ENCODE measurements at regions not wholly inside any gene's neighbourhood (a gene's known extent, or its start where the extent isn't known, plus 50 kb on each side); places are given as distances from the start of the nearest gene placed in this dataset.

DNA sequence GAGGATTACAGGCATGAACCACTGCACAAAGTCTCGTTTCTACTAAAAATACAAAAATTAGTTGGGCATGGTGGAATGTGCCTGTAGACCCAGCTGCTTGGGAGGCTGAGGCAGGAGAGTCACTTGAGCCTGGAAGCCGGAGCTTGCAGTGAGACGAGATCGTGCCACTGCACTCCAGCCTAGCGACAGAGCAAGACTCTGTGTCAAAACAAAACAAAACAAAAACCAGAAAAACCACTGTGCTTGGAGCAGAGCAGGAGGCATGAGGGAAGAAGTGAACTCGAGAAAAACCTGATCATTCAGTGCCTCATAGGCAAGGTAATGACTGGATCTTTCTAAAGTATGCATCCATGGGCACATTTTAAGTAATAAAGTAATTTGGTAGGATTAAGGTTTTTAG lies 487.8 kb downstream of the KCNH5 start:
- TF ChIP-seq, protein P1, sequence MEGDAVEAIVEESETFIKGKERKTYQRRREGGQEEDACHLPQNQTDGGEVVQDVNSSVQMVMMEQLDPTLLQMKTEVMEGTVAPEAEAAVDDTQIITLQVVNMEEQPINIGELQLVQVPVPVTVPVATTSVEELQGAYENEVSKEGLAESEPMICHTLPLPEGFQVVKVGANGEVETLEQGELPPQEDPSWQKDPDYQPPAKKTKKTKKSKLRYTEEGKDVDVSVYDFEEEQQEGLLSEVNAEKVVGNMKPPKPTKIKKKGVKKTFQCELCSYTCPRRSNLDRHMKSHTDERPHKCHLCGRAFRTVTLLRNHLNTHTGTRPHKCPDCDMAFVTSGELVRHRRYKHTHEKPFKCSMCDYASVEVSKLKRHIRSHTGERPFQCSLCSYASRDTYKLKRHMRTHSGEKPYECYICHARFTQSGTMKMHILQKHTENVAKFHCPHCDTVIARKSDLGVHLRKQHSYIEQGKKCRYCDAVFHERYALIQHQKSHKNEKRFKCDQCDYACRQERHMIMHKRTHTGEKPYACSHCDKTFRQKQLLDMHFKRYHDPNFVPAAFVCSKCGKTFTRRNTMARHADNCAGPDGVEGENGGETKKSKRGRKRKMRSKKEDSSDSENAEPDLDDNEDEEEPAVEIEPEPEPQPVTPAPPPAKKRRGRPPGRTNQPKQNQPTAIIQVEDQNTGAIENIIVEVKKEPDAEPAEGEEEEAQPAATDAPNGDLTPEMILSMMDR (IDR thresholded peaks at IDR 0.05): no peak
- TF ChIP-seq EZH2 (IDR thresholded peaks at IDR 0.05): no peak
- TF ChIP-seq EZH2phosphoT487 (IDR thresholded peaks at IDR 0.05): no peak

Data from neural progenitor cell (in vitro differentiated cells).